ENCODE measurements at regions not wholly inside any gene's neighbourhood (a gene's known extent, or its start where the extent isn't known, plus 50 kb on each side); places are given as distances from the start of the nearest gene placed in this dataset.
"Not testable (repeated sequence)": the region's sequence is repeated elsewhere in the genome, so short reads cannot be mapped to it uniquely, and the experiment has no call there.

DNA sequence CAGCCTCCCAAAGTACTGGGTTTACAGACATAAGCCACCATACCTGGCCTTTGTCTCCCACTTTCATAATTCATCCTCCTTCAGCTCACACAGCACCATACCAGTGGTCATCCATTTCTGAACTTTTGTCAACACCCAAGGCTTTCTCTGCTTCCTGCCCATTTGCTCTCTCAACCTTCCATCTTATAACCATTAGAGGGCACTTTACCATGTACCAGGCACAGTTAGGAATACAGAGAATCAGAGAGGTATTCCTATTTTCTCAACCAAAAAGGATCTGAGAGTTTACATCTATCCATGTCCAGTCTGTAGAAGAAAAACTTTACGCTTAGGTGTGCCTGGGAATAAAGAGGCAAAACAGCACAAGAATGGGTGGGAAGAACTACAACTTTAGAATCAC, 397.6 kb downstream of the BUD13 start:
- no peak for DNase-seq (ENCODE audit: low spot score)

DNA sequence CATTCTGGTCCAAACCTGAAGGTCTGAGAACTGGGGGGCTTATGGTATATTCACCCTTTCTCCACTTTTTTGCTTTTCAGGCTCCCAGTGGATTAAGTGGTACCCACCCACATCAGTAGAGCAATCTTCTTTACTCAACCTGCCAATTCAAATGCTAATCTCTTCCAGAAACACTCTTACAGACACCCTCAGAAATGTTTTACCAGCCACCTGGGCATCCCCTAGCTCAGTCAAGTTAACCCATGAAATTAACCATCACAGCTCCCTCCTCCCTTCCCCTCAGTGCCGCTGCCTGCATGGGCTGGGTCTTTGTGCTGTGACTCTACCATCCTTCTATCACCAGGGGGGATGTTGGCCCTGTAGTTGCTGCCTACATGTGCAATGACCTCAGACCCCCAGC, 398.7 kb downstream of the BUD13 start:
- DNase-seq (ENCODE audit: low spot score) = no peak

DNA sequence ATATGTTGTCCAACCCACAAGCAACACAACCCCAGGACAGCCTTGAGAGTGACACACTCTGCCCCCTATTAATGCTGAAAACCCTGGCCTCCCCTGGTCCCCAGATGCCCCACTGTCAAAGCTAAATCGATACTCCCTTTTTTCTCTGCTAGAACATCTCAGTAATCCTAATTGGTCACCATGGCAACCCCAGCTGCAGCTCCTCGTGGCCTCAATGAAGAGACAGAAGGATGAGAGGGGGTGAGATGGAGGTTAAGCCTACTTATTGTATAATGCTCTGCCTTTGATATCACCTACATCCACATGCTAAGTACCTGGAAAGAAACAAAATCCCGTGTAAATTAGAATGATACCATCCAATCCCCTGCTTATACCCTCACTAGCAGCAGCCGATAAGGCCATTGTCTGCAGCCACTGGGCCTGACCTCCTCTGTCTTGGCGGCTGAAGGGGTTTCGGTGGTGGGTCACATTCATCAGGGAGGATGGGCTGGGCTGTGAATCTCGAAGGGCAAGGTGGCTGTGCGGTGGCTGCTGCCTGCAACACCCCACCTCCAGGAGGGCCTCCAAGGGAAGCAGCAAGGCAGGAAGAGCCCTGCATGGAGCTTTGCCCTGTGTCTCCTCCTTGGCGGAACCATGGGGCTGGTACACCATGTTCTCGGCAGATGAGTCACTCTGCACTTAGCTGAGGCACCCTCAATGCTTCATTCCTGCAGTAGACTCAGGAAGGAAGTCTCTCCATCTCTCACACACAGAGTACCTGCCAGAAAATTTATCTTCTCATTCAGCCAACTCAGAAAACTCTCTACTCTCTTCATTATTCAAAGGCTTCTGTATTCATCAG, 399.5 kb downstream of the BUD13 start:
- no peak for DNase-seq (ENCODE audit: low spot score)

DNA sequence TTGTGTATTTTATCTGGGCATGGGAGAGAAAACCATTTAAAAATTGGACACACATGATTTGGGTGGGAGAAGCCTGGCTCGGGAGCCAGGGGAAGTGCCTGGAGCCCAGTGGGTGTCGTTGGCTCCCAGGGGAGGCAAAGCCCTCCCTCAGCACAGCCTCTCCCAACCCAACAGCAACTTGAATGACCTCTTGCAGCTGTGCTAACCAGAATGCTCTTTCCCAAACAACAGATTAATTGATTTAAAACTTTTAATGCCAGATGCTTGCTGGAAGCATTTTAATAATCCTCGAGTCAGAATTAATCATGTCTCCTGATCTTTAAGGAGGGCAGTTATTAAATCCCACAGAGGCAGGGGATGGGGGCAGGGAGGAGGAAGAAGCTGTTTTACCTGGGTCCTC, 401.6 kb downstream of the BUD13 start:
- DNase-seq (ENCODE audit: low spot score) = no peak

DNA sequence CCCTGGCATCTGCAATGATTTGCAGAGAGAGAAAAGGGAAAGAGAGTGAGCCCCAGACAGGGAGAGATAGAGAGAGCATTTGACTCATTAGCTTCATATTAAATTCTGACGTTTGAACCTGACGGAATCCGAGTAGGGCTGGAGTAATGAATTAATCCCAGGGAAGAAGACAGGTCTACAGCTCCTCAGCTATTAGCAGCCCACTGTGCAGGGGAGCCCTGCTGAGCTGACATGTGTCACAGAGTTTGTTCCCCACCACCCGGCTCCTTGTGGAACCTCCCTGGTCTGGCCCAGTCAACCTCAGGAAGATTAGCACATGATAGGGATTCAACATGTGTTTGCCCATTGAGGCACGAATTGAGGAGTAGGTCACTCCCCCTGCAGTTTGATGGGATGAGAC, 404.0 kb downstream of the BUD13 start:
- DNase-seq (ENCODE audit: low spot score) = no peak

DNA sequence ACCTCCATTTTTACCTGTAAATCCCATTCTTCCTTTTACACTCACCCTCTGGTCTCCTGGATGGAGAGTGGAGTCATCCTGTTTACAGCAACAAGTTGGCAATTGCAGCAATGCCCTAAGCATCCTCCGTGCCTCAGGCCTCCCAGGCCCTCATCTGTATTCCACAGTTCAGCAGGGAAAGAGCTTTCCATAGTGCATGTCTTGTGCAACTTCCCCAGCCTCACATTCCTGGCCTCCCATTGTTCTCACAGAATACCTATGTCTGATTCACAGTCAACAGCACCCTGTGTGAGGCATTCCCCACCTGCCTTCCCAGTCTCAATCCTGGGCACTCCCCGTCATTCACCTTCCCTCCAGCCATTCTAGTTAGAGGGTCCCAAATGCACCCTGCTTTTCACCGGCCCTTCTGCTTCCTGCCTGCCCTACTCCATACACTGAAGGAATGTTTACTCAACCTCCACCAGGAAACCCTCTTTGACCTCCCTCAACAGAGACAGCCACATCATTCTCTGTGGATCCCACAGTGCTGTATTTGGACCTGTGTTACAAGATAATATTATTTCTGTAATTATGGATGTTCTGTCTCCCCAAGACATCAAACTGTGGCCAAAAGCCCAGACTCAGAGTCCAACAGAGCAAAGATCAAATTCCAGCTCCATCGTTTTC, 405.7 kb downstream of the BUD13 start:
- no peak for DNase-seq (ENCODE audit: low spot score)

DNA sequence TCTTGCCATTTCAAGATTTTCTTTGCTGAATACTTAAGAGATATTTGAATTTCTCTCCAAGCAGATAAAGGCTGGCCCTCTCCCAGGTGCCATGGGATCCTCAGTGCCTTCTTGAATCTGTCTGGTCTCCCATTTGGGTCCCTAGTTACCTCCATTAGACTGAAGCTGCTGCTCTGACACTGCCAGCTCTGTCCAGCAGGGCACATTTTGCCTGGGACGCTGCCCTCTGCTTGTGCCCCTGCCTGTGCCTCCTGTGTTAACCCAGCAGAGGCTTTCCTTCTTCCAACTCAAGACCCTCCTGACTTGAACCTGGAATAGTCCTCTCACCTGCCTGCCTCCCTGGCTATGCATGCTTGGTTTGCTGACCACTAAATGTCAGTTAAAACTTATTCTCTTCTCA, 406.3 kb downstream of the BUD13 start:
- no peak for DNase-seq (ENCODE audit: low spot score)

DNA sequence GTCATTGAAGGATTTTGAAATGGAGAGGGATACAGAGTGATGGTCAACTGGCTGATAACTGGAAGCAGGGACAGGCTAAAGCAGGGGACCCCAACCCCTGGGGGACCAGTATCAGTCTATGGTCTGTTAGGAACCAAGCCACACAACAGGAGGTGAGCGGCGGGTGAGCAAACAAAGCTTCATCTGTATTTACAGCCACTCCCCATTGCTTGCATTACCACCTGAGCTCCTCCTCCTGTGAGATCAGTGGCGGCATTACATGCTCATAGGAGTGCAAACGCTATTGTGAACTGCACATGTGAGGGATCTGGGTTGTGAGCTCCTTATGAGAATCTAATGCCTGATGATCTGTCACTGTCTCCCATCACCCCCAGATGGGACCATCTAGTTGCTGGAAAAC, 407.9 kb downstream of the BUD13 start:
- DNase-seq (ENCODE audit: low spot score) = not testable (repeated sequence)

DNA sequence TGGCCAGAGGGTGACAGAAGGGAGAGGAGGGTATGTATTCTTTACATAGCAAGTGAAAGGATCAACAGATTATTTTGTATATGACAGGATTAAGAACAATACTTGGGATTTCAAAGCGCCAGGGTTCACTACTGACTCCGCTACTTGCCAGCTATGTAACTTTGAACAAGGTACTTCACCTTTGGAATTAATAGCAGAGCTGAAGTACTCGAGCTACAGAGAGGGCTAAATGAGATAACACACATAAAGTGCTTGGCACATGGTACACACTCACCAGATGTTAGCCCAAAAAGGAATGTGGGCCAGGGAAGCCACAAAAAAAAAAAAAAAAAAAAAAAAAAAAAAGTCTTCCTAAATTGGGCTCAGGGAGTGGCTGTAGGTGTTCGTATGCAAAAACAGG, 408.4 kb downstream of the BUD13 start:
- no peak for DNase-seq (ENCODE audit: low spot score)

DNA sequence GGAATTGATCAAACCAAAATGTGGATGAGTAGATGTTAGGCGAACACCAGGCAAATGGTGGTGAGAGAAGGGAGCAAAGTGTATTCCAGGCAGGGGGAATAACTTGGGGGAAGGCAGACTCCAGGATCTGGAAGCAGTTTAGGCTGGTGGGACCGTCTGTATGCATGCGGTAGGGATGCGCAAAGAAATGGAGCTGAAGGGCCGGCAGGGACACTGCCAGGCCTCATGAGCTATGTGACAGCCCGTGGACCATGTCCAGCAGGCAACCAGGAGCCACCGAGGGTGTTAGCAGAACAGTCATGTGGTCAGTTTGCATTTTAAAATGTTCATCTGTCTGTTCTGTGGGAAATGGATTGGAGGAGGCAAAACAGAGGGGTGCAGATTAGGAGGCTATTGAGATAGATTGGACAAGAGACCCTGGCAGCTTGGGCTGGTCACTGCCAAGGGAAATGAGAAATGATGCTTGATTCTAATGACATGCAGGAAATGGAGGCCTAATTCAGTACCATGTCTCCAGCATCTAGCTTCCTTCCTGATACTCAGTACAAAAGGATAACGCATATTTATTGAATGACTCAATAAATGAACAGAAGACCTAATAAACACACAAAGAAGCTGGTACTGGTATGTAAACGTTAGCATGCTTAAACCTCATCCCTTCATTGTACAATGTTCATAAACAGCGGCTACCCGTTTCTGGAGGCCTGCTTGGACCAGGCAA, 412.4 kb downstream of the BUD13 start:
- no peak for DNase-seq (ENCODE audit: low spot score)

DNA sequence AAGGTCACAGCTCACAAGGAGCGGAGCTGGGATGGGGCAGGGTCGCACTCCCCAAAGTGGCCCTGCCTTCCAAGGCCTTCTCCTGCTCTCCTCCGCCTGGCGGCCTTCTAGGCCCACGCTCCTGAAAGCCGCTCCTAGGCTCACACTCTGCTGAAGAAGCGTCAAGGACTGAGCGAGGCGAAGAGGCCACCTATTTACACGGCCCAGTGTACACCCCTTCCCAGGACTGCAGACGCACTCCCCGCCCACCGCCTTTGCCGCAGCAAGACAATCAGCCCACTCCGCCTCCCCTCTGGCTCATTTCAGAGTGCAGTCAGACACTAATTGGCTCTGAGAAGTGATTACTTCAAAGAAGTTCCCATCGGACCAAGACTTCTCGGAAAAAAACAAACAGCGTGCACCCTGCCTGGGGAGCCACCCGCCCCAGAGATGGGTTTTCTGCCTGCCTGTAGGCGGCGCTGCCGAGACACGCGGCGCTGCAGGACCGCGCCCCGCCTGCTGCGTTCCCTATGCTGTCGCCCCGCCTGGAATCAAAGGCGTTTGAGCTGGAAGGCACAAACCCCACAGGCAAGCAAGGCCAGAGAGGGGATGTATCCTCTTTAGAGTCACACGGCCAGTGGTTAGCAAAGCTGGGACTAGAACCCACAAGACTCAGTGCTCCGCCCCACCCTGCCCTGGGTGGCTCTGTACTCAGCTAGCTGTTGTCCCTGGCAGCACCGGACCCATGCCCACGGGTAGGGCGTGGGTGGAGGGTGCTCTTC, 414.8 kb downstream of the BUD13 start:
- DNase-seq (ENCODE audit: low spot score) = no peak

DNA sequence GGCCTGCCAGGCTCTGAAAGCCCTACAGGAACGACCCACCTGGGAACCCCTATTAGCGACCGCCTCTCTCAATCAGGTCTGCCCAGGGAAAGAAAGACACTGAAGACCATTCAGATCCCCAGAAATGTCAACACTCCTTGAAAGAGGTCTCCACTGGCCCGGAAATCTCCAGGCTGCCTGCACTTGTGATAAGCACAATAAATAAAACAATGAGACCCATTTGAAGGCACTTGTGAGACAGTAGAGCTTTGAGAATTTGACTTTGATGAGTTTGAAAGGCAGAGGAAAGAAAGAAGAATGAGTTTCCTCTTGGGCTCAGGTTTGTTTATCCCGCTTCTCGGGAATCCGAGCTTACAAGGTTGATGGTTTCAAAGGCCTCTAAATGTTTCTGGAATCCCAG, 416.3 kb downstream of the BUD13 start:
- no peak for DNase-seq (ENCODE audit: low spot score)

DNA sequence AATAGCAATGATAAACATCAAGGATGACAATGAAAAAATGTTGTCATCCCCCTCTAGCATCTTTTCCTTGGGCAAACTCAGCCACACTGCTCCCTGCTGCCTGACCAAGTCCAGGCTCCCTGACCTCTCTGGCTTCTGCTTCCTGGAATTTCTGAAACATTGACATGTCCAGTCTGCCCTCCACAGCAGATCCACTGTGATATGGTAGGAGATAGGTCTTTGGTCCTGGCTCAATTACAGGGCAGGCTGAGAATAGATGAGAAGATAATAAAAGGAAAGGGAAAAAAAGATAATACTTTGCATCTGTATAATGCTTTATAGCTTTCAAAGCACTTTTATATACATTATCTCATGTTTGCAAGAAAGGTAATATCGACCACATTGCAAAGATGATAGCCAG, 417.7 kb downstream of the BUD13 start:
- DNase-seq (ENCODE audit: low spot score) = no peak

DNA sequence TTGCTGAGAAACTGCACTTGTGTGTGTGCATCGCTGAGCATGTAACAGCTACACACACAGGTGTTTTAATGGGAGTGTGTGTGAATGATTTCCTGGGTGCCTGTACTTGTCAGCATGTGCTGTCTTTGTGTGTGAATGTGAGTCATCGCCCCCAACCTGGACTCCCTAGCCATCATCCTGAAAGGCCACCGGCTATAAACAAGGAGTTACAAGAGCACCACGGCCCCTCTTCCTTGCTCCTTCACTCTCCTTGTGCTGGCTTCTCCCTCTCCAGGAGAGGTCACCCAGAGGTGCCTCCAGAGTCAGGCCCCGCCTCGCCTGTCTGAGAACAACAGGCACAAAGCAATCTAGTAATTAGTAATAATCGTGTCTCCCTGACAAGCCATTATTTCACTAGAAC, 419.2 kb downstream of the BUD13 start:
- DNase-seq (ENCODE audit: low spot score) = no peak

DNA sequence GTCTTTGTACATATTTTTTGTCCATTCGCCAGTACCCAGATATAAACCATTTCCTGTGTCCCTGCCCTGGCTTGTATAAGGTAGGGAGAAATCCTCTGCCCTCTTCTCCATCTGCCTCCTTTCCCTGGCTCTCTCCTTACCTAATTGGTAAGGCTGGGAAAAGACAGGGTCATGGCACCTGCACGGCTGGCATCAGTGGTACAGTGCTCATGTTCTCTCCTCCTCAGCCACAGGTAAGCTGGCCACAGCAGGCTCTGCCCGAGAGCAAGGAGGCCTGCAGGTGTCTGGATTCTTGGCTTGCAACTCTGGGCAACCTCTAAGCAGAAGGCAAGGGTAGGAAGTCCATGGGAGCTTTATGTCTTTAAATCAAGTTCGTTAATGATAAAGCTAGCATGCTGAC, 419.9 kb downstream of the BUD13 start:
- no peak for DNase-seq (ENCODE audit: low spot score)

DNA sequence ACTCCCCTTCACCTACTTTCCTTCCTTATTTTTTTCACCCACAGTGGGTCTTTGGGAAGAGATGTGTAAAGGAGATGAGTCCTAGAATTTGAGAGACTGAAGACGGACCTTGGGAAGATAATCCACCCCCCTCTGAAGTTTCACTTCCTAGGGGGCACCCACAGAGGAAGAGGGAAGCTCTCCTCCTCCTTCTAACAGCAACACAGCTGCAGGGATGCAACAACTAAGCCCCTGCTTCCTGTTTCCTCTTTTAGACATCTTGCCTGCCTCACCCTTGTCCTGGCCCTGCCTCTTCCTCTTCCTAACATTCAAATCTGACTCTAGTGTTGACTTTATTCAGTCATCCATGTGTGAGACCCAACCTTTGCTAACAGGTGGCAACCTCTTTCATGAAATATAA, 424.6 kb downstream of the BUD13 start:
- DNase-seq (ENCODE audit: low spot score) = no peak

DNA sequence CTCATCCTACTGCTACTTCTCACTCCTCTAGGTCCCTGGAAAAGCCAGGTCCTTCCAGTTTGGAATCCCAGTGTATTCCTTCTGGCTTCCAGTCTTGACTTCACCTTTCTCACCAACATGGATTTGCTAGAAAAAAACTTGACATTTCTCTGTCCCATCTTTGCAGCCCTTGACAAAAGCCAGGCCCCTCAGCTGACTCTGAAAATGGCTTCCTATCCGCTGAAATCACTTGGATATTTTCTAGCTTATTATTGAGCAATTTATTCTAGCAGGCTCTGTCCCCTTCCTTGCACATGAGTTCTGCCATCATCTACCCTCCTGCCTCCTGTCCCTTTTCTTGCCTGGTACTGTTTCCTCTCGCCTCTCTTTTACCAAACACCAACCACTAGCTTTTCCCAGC, 427.2 kb downstream of the BUD13 start:
- DNase-seq (ENCODE audit: low spot score) = no peak

DNA sequence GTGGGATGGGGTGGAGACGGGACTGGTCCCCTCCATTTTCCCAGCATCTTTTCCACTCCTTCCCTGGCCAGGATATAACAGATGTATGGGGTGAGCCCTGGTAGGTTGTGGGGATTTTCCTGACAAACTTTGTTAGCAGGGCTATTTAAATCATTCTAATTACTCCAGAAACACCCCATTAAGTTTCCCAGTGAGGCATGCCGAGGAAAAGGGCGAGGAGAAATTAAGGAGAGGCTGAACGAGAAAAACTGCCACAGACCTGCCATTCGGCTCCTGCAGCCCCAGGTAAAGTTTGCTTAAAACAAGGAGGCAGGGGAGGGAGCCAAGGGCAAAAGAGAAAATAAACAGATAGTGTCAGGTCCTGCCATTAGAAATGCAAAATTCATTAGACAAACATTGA, 428.2 kb downstream of the BUD13 start:
- no peak for DNase-seq (ENCODE audit: low spot score)

DNA sequence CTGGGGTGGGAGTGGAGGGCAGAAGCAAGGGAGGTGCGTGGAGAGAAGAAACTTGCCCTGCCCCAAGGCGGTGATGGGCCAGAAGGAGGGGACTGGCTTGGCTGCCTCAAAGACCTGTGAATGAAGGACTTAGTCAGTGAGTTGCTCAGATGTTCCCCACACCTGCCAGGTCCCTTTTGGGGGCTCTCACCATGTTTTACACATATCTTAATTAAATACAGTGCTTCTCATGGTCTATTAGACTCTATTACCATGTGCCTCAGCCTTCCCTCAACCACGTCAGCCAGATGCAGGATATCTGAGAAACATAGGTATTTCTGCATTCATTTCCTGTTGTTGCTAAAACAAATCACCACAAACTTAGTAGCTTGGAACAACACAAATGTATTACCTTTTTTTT, 429.5 kb downstream of the BUD13 start:
- DNase-seq (ENCODE audit: low spot score) = no peak

DNA sequence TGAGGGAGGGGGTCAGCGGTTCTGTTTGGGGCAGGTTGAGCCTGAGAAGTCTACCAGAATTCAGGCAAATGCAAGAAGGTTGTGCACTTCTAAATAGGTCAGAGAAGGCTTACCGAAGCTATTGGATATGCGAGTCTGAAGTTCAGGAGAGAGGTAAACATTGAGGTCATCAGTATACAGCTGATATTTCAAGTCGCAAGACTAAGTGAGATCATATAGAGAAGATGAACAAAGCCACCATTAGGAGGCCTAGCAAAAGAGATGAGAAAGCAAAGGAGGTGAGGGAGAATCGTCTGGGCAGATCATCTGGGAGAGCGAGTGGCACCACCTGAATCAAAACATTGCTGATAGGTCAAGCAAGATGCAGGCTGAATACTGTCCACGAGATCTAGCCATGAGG, 430.6 kb downstream of the BUD13 start:
- no peak for DNase-seq (ENCODE audit: low spot score)

DNA sequence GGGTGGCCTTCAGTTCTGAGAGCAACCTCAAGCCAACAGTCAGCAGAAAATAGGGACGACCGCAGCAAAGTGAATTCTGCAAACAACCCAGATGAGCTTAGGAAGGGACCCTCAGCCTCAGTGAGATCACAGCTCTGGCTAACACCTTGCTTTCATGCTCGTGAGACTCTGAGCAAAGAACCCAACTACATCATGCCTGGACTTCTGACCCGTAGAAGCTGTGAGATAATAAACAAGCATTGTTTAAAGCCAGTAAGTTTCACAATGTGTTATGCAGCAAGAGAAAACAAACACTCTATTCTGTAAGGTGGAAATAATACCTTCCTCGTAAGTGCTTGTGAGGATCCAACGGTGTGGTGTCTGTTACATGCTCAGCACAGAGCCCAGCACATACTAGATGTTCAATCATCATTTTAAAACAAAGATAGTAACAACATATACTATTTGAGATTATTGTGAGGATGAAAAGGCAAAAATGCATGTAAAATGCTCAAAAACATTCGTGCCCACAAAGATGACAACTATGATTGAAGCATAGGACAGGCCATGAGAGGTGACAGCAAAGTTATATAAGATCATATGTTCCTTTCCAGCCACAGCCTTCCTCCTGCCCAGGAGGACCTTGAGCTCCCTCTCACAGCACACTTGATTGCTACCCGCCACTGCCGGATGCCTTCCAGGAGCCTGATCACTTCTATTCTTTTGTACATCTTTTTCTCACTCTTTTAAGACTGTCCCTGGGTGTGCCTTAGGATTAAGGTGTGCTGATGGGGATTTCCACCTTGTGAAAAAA, 433.3 kb downstream of the BUD13 start:
- DNase-seq (ENCODE audit: low spot score) = no peak
